Islet of Langerhans (tissue), 1 donor: ENCODE measurements at regions not wholly inside any gene's neighbourhood (a gene's known extent, or its start where the extent isn't known, plus 50 kb on each side); places are given as distances from the start of the nearest gene placed in this dataset.
"Not testable (repeated sequence)": the region's sequence is repeated elsewhere in the genome, so short reads cannot be mapped to it uniquely, and the experiment has no call there.

Experiments
- FAIRE-seq: peaks from one replicate; lab custom pipeline; 2011; peaks lifted over from hg19 to GRCh38; lab: Jason Lieb, UNC

- no peak for FAIRE-seq
Observed at GRCh38 chr21:14058566-14058965, 152.2 kb downstream of the LIPI start.

- FAIRE-seq = not testable (repeated sequence)
Observed at GRCh38 chr21:14057841-14058481, 152.8 kb downstream of the LIPI start.

GRCh38 chr21:14057313-14057712 is 153.4 kb downstream of the LIPI start:
- FAIRE-seq = no peak

GRCh38 chr21:14056771-14057191 is 154.0 kb downstream of the LIPI start:
- no peak for FAIRE-seq

- FAIRE-seq = not testable (repeated sequence)
Observed at GRCh38 chr21:14055746-14056515, 154.8 kb downstream of the LIPI start.

- no peak for FAIRE-seq
Observed at GRCh38 chr21:14054682-14055081, 156.1 kb downstream of the LIPI start.

- no peak for FAIRE-seq
Observed at GRCh38 chr21:14050121-14050520, 160.6 kb downstream of the LIPI start.

GRCh38 chr21:14046401-14046800 is 164.4 kb downstream of the LIPI start:
- FAIRE-seq = no peak

- no peak for FAIRE-seq
Observed at GRCh38 chr21:14040386-14040785, 170.4 kb downstream of the LIPI start.

- FAIRE-seq = not testable (repeated sequence)
Observed at GRCh38 chr21:14028619-14029018, 182.1 kb downstream of the LIPI start.

- FAIRE-seq = peak; percentile 94
Observed at GRCh38 chr21:14027235-14027869, 183.4 kb downstream of the LIPI start.

- FAIRE-seq = not testable (repeated sequence)
Observed at GRCh38 chr21:14020108-14020507, 190.6 kb downstream of the LIPI start.

GRCh38 chr21:14015841-14016240 is 194.9 kb downstream of the LIPI start:
- not testable (repeated sequence) for FAIRE-seq

GRCh38 chr21:14013623-14014498 is 196.9 kb downstream of the LIPI start:
- FAIRE-seq = not testable (repeated sequence)

- no peak for FAIRE-seq
Observed at GRCh38 chr21:14013056-14013603, 197.6 kb downstream of the LIPI start.

GRCh38 chr21:14012409-14012808 is 198.3 kb downstream of the LIPI start:
- no peak for FAIRE-seq

GRCh38 chr21:14011751-14012150 is 199.0 kb downstream of the LIPI start:
- not testable (repeated sequence) for FAIRE-seq

GRCh38 chr21:14011149-14011548 is 199.6 kb downstream of the LIPI start:
- FAIRE-seq = not testable (repeated sequence)

GRCh38 chr21:14010729-14011128 is 200.0 kb downstream of the LIPI start:
- no peak for FAIRE-seq

GRCh38 chr21:14009990-14010389 is 200.8 kb downstream of the LIPI start:
- not testable (repeated sequence) for FAIRE-seq

GRCh38 chr21:14009238-14009981 is 201.3 kb downstream of the LIPI start:
- not testable (repeated sequence) for FAIRE-seq
